Endothelial cell of umbilical vein (primary cell): ENCODE measurements at regions not wholly inside any gene's neighbourhood (a gene's known extent, or its start where the extent isn't known, plus 50 kb on each side); places are given as distances from the start of the nearest gene placed in this dataset.
"Not testable (repeated sequence)": the region's sequence is repeated elsewhere in the genome, so short reads cannot be mapped to it uniquely, and the experiment has no call there.

Source experiments
- BruUV-seq: library from RNA; stranded (reverse); fragments of 400-500 nt; replicated peaks from 2 replicates; lab custom pipeline; 2021; lab: Mats Ljungman, UMichigan
- CTCF ChIA-PET: fragments of 300-600, 350-600 bp; sonication (Branson Sonifier 250); formaldehyde crosslinking; loops from one replicate; lab custom pipeline; 2021; ENCODE audit warnings: antibody characterized with exemption, inconsistent platforms; lab: Charles Lee
- POLR2A ChIA-PET: fragments of 300-600, 350-600 bp; sonication (Branson Sonifier 250); formaldehyde crosslinking; loops from one replicate; lab custom pipeline; 2021; ENCODE audit warnings: antibody characterized with exemption, inconsistent platforms; lab: Charles Lee
- DNase-seq: peaks from one replicate; pipeline ENCODE4 v3.0.0-alpha.2; 2011; ENCODE audit warnings: low read depth, low spot score
- FAIRE-seq: peaks from 2 replicates; lab custom pipeline; 2011; peaks lifted over from hg19 to GRCh38; lab: Jason Lieb, UNC
- H2AFZ ChIP-seq: 2 replicates; pipeline ENCODE4 v1.6.0; 2012; ENCODE audit warnings: low read depth, low read length, control low read depth, inconsistent platforms
- H3K27ac ChIP-seq: 2 replicates; pipeline ENCODE4 v1.5.1; 2011; ENCODE audit warnings: low read depth, mild to moderate bottlenecking, control low read depth, low read length, moderate library complexity; ENCODE audit not compliant: insufficient read depth
- H3K27me3 ChIP-seq, 2 experiments: 2 replicates each; pipeline versions ENCODE4 v1.6.0 to v1.6.1; 2011; ENCODE audit warnings: low read length in 2 of 2, mixed read lengths in 1 of 2; ENCODE audit not compliant: control insufficient read depth in 2 of 2, insufficient read depth in 2 of 2
- H3K36me3 ChIP-seq, 2 experiments: 2 replicates in 1 of 2; 3 replicates in 1 of 2; pipeline ENCODE4 v1.5.1; 2011; ENCODE audit warnings: low read length in 2 of 2, mild to moderate bottlenecking in 1 of 2, moderate library complexity in 1 of 2; ENCODE audit not compliant: control insufficient read depth in 2 of 2, insufficient read depth in 2 of 2; ENCODE audit errors: extremely low read depth in 1 of 2
- H3K4me1 ChIP-seq: 3 replicates; pipeline ENCODE4 v1.5.1; 2011; ENCODE audit warnings: mild to moderate bottlenecking, low read length; ENCODE audit not compliant: control insufficient read depth, insufficient read depth; ENCODE audit errors: extremely low read depth
- H3K4me2 ChIP-seq: 2 replicates; pipeline ENCODE4 v1.6.1; 2011; ENCODE audit warnings: low read length, control low read depth, mixed read lengths; ENCODE audit not compliant: insufficient read depth
- H3K4me3 ChIP-seq, 3 experiments: fragments of 200-600 bp in 1 of 3; sonication (generic), shearing (Covaris generic) in 1 of 3; replicated peaks in 1 of 3; 2 replicates each; pipeline ENCODE4 v1.5.1; 2011 to 2016; ENCODE audit warnings: control low read depth in 3 of 3, low read length in 3 of 3, mild to moderate bottlenecking in 2 of 3, inconsistent platforms in 1 of 3, low read depth in 1 of 3, moderate library complexity in 1 of 3; ENCODE audit not compliant: insufficient read depth in 1 of 3
- H3K79me2 ChIP-seq: 2 replicates; pipeline ENCODE4 v1.6.0; 2012; ENCODE audit warnings: low read length, inconsistent platforms; ENCODE audit not compliant: control insufficient read depth, insufficient read depth
- H3K9ac ChIP-seq: replicated peaks from 2 replicates; pipeline ENCODE3; 2011; ENCODE audit warnings: low read length, control low read depth; ENCODE audit not compliant: insufficient read depth; ENCODE audit errors: extremely low read depth
- H3K9me1 ChIP-seq: replicated peaks from 3 replicates; pipeline ENCODE4 v1.6.0; 2011; ENCODE audit warnings: mild to moderate bottlenecking, low read length; ENCODE audit not compliant: control insufficient read depth, insufficient read depth; ENCODE audit errors: extremely low read depth
- H3K9me3 ChIP-seq: replicated peaks from 2 replicates; pipeline ENCODE4 v1.5.1; 2012; ENCODE audit warnings: low read length, inconsistent platforms; ENCODE audit not compliant: control insufficient read depth, insufficient read depth
- H4K20me1 ChIP-seq: replicated peaks from 2 replicates; pipeline ENCODE3; 2011; ENCODE audit warnings: mild to moderate bottlenecking, low read length; ENCODE audit not compliant: control insufficient read depth, insufficient read depth; ENCODE audit errors: extremely low read depth
- FOS ChIP-seq: IDR thresholded peaks from 2 replicates; pipeline ENCODE4 v1.6.1; 2011; ENCODE audit warnings: mild to moderate bottlenecking, low read length, moderate library complexity, borderline replicate concordance; ENCODE audit not compliant: insufficient read depth
- JUN ChIP-seq: IDR thresholded peaks from 2 replicates; pipeline ENCODE4 v1.6.1; 2011; ENCODE audit warnings: borderline replicate concordance, low read depth; ENCODE audit not compliant: insufficient read length, insufficient read depth
- dilution Hi-C: fragments of 300-500 bp; cut with MboI; formaldehyde crosslinking; loops from one replicate; pipeline ENCODE4 v1.15.0; 2019; ENCODE audit warnings: low sequenced_read_pairs; ENCODE audit not compliant: extremely low pct_ligation_motif_present
- intact Hi-C: fragments of 100-400 bp; cut with micrococcal nuclease; formaldehyde crosslinking; loops from one replicate; pipeline ENCODE4 v1.10.0; 2022

DNA sequence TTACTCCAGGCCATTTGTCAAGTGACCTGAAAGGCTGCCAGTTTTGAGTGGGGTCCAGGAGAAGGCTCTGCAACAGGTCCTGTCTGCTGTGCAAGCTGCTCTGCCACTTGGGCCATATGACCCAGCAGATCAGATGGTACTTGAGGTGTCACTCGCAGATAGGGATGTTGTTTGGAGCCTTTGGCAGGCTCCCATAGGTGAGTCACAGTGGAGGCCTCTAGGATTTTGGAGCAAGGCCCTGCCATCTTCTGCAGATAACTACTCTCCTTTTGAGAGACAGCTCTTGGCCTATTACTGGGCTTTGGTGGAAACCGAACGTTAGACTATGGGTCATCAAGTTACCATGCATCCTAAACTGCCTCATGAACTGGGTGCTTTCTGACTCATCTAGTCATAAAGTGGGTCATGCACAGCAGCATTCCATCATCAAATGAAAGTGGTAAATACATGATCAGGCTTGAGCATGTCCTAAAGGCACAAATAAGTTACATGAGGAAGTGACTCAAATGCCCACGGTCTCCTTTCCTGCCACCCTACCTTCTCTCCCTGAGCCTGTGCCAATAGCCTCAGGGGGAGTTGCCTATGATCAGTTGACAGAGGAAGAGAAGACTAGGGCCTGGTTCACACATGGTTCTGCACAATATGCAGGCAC lies 87.0 kb upstream of the RANBP6 start:
- TF ChIP-seq JUN (peak; percentile 17), FOS (peak; percentile 65)
- H3K79me2 ChIP-seq, H2AFZ ChIP-seq, H3K27ac ChIP-seq, intact Hi-C loops, H3K4me2 ChIP-seq, H3K9me3 ChIP-seq, H3K9ac ChIP-seq, POLR2A ChIA-PET, dilution Hi-C loops, CTCF ChIA-PET, FAIRE-seq, H3K9me1 ChIP-seq, H3K4me3 ChIP-seq, BruUV-seq, H3K36me3 ChIP-seq, H4K20me1 ChIP-seq, H3K27me3 ChIP-seq: not testable (repeated sequence)
- DNase-seq, result peak; percentile 63
- peaks cover 24% of the 10 kb centered on the region for H3K4me1 ChIP-seq

GRCh38 chr9:6101725-6102124 lies 86.3 kb upstream of the RANBP6 start:
- intact Hi-C loops, H3K9ac ChIP-seq, H4K20me1 ChIP-seq, H3K79me2 ChIP-seq, H3K27me3 ChIP-seq, H3K4me2 ChIP-seq, H3K27ac ChIP-seq, dilution Hi-C loops, BruUV-seq, H3K4me3 ChIP-seq, H3K36me3 ChIP-seq, H3K9me1 ChIP-seq, POLR2A ChIA-PET, CTCF ChIA-PET, H3K9me3 ChIP-seq, DNase-seq, FAIRE-seq, H2AFZ ChIP-seq: not testable (repeated sequence)
- peaks cover 21% of the 10 kb centered on the region for H3K4me1 ChIP-seq

GRCh38 chr9:6099346-6099745 lies 83.9 kb upstream of the RANBP6 start:
- H3K36me3 ChIP-seq, H3K4me3 ChIP-seq, POLR2A ChIA-PET, H3K9me1 ChIP-seq, H3K4me2 ChIP-seq, dilution Hi-C loops, BruUV-seq, H2AFZ ChIP-seq, H3K27ac ChIP-seq, intact Hi-C loops, H3K27me3 ChIP-seq, H3K79me2 ChIP-seq, H3K9me3 ChIP-seq, H3K9ac ChIP-seq, FAIRE-seq, DNase-seq, CTCF ChIA-PET, H4K20me1 ChIP-seq: not testable (repeated sequence)
- H3K4me1 ChIP-seq, result peaks cover 21% of the 10 kb centered on the region
